CD4-positive, alpha-beta T cell (primary cell): ENCODE measurements at regions not wholly inside any gene's neighbourhood (a gene's known extent, or its start where the extent isn't known, plus 50 kb on each side); places are given as distances from the start of the nearest gene placed in this dataset.

Experiments
- ATAC-seq: fragments of 200-7000 bp; cut with Tn5 transposase; one replicate; pipeline ENCODE4 v1.10.0; 2022; ENCODE audit warnings: mild to moderate bottlenecking; ENCODE audit not compliant: poor library complexity
- CTCF ChIA-PET: fragments of 350-600 bp; sonication (Branson Sonifier 250); formaldehyde crosslinking; loops from one replicate; lab custom pipeline; 2021; ENCODE audit warnings: antibody characterized with exemption, inconsistent platforms; lab: Charles Lee
- POLR2A ChIA-PET: fragments of 350-600 bp; sonication (Branson Sonifier 250); formaldehyde crosslinking; loops from one replicate; lab custom pipeline; 2021; ENCODE audit warnings: antibody characterized with exemption, inconsistent platforms; lab: Charles Lee
- DNase-seq, 14 experiments: peaks; one replicate each; pipeline ENCODE4 v3.0.0-alpha.2; 2013 to 2020; ENCODE audit warnings: mixed read lengths in 2 of 14
- H3K27ac ChIP-seq, 2 donors: one replicate each; pipeline versions ENCODE4 v1.5.1 to v1.7.0; 2013; ENCODE audit warnings: low read length in 2 of 2, low read depth in 1 of 2, mild to moderate bottlenecking in 1 of 2
- H3K27me3 ChIP-seq, 2 experiments: 1 replicate in 1 of 2; 2 replicates in 1 of 2; pipeline versions ENCODE4 v1.6.1 to v1.7.0; 2013; ENCODE audit warnings: low read length in 2 of 2, control low read depth in 1 of 2, mild to moderate bottlenecking in 1 of 2, moderate library complexity in 1 of 2; ENCODE audit not compliant: insufficient read depth in 2 of 2, control insufficient read depth in 1 of 2
- H3K36me3 ChIP-seq: one replicate; pipeline ENCODE4 v1.6.1; 2013; ENCODE audit warnings: low read length, control low read depth; ENCODE audit not compliant: insufficient read depth
- H3K4me1 ChIP-seq: one replicate; pipeline ENCODE4 v1.6.1; 2013; ENCODE audit warnings: low read length, control low read depth; ENCODE audit not compliant: insufficient read depth
- H3K4me3 ChIP-seq: one replicate; pipeline ENCODE4 v1.5.1; 2013; ENCODE audit warnings: mild to moderate bottlenecking, low read length, moderate library complexity
- H3K9me3 ChIP-seq, 2 experiments: 1 replicate in 1 of 2; 2 replicates in 1 of 2; pipeline versions ENCODE4 v1.6.1 to v1.7.0; 2013; ENCODE audit warnings: low read length in 2 of 2, mild to moderate bottlenecking in 2 of 2, control low read depth in 1 of 2, moderate library complexity in 1 of 2; ENCODE audit not compliant: control insufficient read depth in 1 of 2, insufficient read depth in 1 of 2
- H3K27ac Mint-ChIP-seq: one replicate; pipeline ENCODE4 v1.8.0; 2020; ENCODE audit warnings: mixed read lengths
- H3K27me3 Mint-ChIP-seq: one replicate; pipeline ENCODE4 v1.8.0; 2021; ENCODE audit warnings: mixed read lengths
- H3K36me3 Mint-ChIP-seq: one replicate; pipeline ENCODE4 v1.8.0; 2021; ENCODE audit warnings: low read depth, mixed read lengths
- H3K4me1 Mint-ChIP-seq: one replicate; pipeline ENCODE4 v1.8.0; 2021; ENCODE audit warnings: low read depth, mixed read lengths
- H3K4me3 Mint-ChIP-seq: one replicate; pipeline ENCODE4 v1.8.0; 2020; ENCODE audit warnings: mild to moderate bottlenecking, mixed read lengths
- H3K9me3 Mint-ChIP-seq: one replicate; pipeline ENCODE4 v1.8.0; 2020; ENCODE audit warnings: mixed read lengths
- CTCF ChIP-seq: fragments of 200-600 bp; IDR thresholded peaks from one replicate; pipeline ENCODE4 v1.8.0; 2022; ENCODE audit warnings: antibody characterized with exemption, mild to moderate bottlenecking
- intact Hi-C, 2 experiments: fragments of 100-400 bp; cut with DNase I in 1 of 2; cut with micrococcal nuclease in 1 of 2; formaldehyde crosslinking; loops; one replicate each; pipeline versions ENCODE4 v1.15.1 to v1.9.0; 2023 to 2025; cut with DNase I, micrococcal nuclease

- CTCF ChIA-PET, result no interaction called here
- no peak overlapping the region for H3K27ac Mint-ChIP-seq
- no peak for DNase-seq
- Histone ChIP-seq H3K4me3 (no peak overlapping the region), H3K4me1 (no peaks in the 10 kb centered on the region), H3K36me3 (no peaks in the 10 kb centered on the region), H3K9me3 (peaks cover 0 to 17% of the 10 kb centered on the region in 2 experiments), H3K27ac (no peak overlapping the region), H3K27me3 (no peaks in the 10 kb centered on the region)
- no peaks in the 10 kb centered on the region for H3K27me3 Mint-ChIP-seq
- intact Hi-C loops, result no loop called here
- no peak for TF ChIP-seq CTCF
- H3K4me3 Mint-ChIP-seq, result no peak overlapping the region
- no peaks in the 10 kb centered on the region for H3K4me1 Mint-ChIP-seq
- POLR2A ChIA-PET, result no interaction called here
- no peaks in the 10 kb centered on the region for H3K36me3 Mint-ChIP-seq
- H3K9me3 Mint-ChIP-seq, result peaks cover 5% of the 10 kb centered on the region
- ATAC-seq, result no peak
Observed at GRCh38 chr12:30155001-30155730, 371.4 kb upstream of the TMTC1 start.

- H3K36me3 Mint-ChIP-seq, result no peaks in the 10 kb centered on the region
- H3K9me3 ChIP-seq, result peaks cover 0 to 17% of the 10 kb centered on the region in 2 experiments
- no peaks in the 10 kb centered on the region for H3K4me1 ChIP-seq
- TF ChIP-seq CTCF, result no peak
- H3K4me3 Mint-ChIP-seq, result no peak overlapping the region
- H3K4me3 ChIP-seq, result no peak overlapping the region
- no peak overlapping the region for H3K27ac ChIP-seq
- H3K27me3 ChIP-seq, result no peaks in the 10 kb centered on the region
- H3K27ac Mint-ChIP-seq, result no peak overlapping the region
- H3K9me3 Mint-ChIP-seq, result peaks cover 5% of the 10 kb centered on the region
- H3K27me3 Mint-ChIP-seq, result no peaks in the 10 kb centered on the region
- DNase-seq, result no peak
- no peaks in the 10 kb centered on the region for H3K36me3 ChIP-seq
- ATAC-seq, result no peak
- ChIA-PET POLR2A (no interaction called here), CTCF (no interaction called here)
- intact Hi-C loops, result no loop called here
- no peaks in the 10 kb centered on the region for H3K4me1 Mint-ChIP-seq
Observed at GRCh38 chr12:30153981-30154380, 370.2 kb upstream of the TMTC1 start.

- peaks cover 0 to 17% of the 10 kb centered on the region in 2 experiments for H3K9me3 ChIP-seq
- Mint-ChIP-seq H3K4me1 (no peaks in the 10 kb centered on the region), H3K36me3 (no peaks in the 10 kb centered on the region), H3K9me3 (peaks cover 5% of the 10 kb centered on the region), H3K27me3 (no peaks in the 10 kb centered on the region), H3K4me3 (no peak overlapping the region), H3K27ac (no peak overlapping the region)
- no peaks in the 10 kb centered on the region for H3K36me3 ChIP-seq
- no peaks in the 10 kb centered on the region for H3K27me3 ChIP-seq
- intact Hi-C loops, result no loop called here
- ATAC-seq (no peak), DNase-seq (no peak)
- no peak overlapping the region for H3K27ac ChIP-seq
- no peak overlapping the region for H3K4me3 ChIP-seq
- TF ChIP-seq CTCF, result no peak
- ChIA-PET POLR2A (no interaction called here), CTCF (no interaction called here)
- H3K4me1 ChIP-seq, result no peaks in the 10 kb centered on the region
Observed at GRCh38 chr12:30152705-30153104, 369.0 kb upstream of the TMTC1 start.
